Testis (tissue), 2 donors: ENCODE measurements at regions not wholly inside any gene's neighbourhood (a gene's known extent, or its start where the extent isn't known, plus 50 kb on each side); places are given as distances from the start of the nearest gene placed in this dataset.

ENCODE experiments used
- CTCF ChIP-seq, 3 experiments: fragments of 450-650 bp in 2 of 3; fragments of 200-600 bp in 1 of 3; sonication (generic) in 1 of 3; IDR thresholded peaks; one replicate each; pipeline ENCODE4 v1.5.1; 2016 to 2019; ENCODE audit warnings: antibody characterized with exemption in 3 of 3, mild to moderate bottlenecking in 2 of 3, moderate library complexity in 1 of 3
- POLR2A ChIP-seq: fragments of 450-650 bp; IDR thresholded peaks from one replicate; pipeline ENCODE4 v1.6.1; 2017; ENCODE audit warnings: antibody characterized with exemption, mild to moderate bottlenecking, moderate library complexity

DNA sequence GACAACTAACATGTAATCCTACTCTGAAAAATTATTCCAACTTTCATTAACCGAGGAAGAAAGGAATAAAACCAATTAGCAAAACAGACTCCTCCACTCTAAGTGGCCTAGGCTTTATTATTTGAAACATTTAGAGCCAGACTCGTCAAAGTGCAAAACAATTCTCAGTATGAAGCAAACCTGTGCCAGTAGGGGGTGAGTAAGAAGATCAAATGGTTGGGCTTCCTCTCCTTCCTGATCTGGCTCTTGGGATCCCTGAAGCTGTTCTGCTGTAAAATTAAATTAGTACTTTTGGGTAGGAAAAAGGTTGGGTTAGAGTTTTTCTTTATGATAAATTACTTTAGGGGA lies 177.6 kb upstream of the MAN1A1 start:
- TF ChIP-seq CTCF (IDR thresholded peaks at IDR 0.05) (no peak), POLR2A (no peak)
